HCT116 (cell line): ENCODE measurements at regions not wholly inside any gene's neighbourhood (a gene's known extent, or its start where the extent isn't known, plus 50 kb on each side); places are given as distances from the start of the nearest gene placed in this dataset.

Source experiments
- ATAC-seq: fragments of 200-7000 bp; cut with Tn5 transposase; 2 replicates; pipeline ENCODE4 v1.9.1; 2020; ENCODE audit warnings: mild to moderate bottlenecking, moderate library complexity
- BruUV-seq: library from RNA; stranded (reverse); fragments of 400-500 nt; replicated peaks from 2 replicates; lab custom pipeline; 2021; lab: Mats Ljungman, UMichigan
- CTCF ChIA-PET: fragments of 300-600 bp; sonication (Branson Sonifier 250); formaldehyde crosslinking; loops from one replicate; lab custom pipeline; 2021; ENCODE audit warnings: antibody characterized with exemption; lab: Charles Lee
- POLR2A ChIA-PET: fragments of 300-600, 350-600 bp; sonication (Branson Sonifier 250); formaldehyde crosslinking; loops from one replicate; lab custom pipeline; 2021; ENCODE audit warnings: antibody characterized with exemption; lab: Charles Lee
- RAD21 ChIA-PET, 2 experiments: fragments of 300-600 bp; sonication (Branson Sonifier 250); formaldehyde crosslinking; loops; one replicate each; lab custom pipeline; 2023; ENCODE audit warnings: low total read pairs in 2 of 2; ENCODE audit not compliant: uncharacterized antibody in 2 of 2, unreplicated experiment in 2 of 2, low non-redundant PET in 1 of 2; lab: Charles Lee
- DNase-seq: peaks from one replicate; pipeline ENCODE4 v3.0.0-alpha.2; 2010; ENCODE audit warnings: low read depth, low spot score
- H2AFZ ChIP-seq: fragments of 200-600 bp; shearing (Covaris generic), sonication (generic); 2 replicates; pipeline ENCODE4 v1.6.1; 2017; ENCODE audit warnings: low read depth, mixed run types, mixed read lengths, antibody characterized with exemption, low read length; ENCODE audit not compliant: poor library complexity, severe bottlenecking
- H3K27ac ChIP-seq: 2 replicates; pipeline ENCODE4 v1.5.1; 2012; ENCODE audit warnings: low read depth, low read length
- H3K27me3 ChIP-seq: fragments of 200-600 bp; sonication (generic); 2 replicates; pipeline ENCODE4 v1.6.1; 2016; ENCODE audit warnings: mixed run types, low read length, mixed read lengths; ENCODE audit not compliant: insufficient read depth
- H3K36me3 ChIP-seq, 2 experiments: fragments of 200-500 bp in 1 of 2; fragments of 200-600 bp in 1 of 2; sonication (Bioruptor generic) in 1 of 2; sonication (generic) in 1 of 2; 2 replicates each; pipeline versions ENCODE4 v1.5.1 to v1.6.1; 2014 to 2016; ENCODE audit warnings: low read length in 2 of 2, inconsistent platforms in 1 of 2, mixed read lengths in 1 of 2, mixed run types in 1 of 2; ENCODE audit not compliant: insufficient read depth in 2 of 2, control insufficient read depth in 1 of 2
- H3K4me1 ChIP-seq, 2 experiments: fragments of 200-600 bp in 1 of 2; sonication (generic) in 1 of 2; 2 replicates each; pipeline versions ENCODE4 v1.5.1 to v1.6.1; 2012 to 2017; ENCODE audit warnings: low read length in 2 of 2, inconsistent platforms in 1 of 2, mild to moderate bottlenecking in 1 of 2, mixed read lengths in 1 of 2, mixed run types in 1 of 2, moderate library complexity in 1 of 2; ENCODE audit not compliant: insufficient read depth in 2 of 2, control insufficient read depth in 1 of 2
- H3K4me2 ChIP-seq: fragments of 200-600 bp; sonication (generic); 2 replicates; pipeline ENCODE4 v1.6.1; 2017; ENCODE audit warnings: mixed run types, low read length, mixed read lengths
- H3K4me3 ChIP-seq, 2 experiments: fragments of 200-600 bp in 1 of 2; sonication (generic) in 1 of 2; replicated peaks in 1 of 2; 2 replicates each; pipeline ENCODE4 v1.5.1; 2011 to 2016; ENCODE audit warnings: low read length in 2 of 2, control low read depth in 1 of 2, low read depth in 1 of 2, mild to moderate bottlenecking in 1 of 2, mixed read lengths in 1 of 2, mixed run types in 1 of 2
- H3K79me2 ChIP-seq: fragments of 200-600 bp; sonication (generic); 2 replicates; pipeline ENCODE4 v1.6.1; 2017; ENCODE audit warnings: mild to moderate bottlenecking, mixed run types, low read length, moderate library complexity, mixed read lengths; ENCODE audit not compliant: insufficient read depth
- H3K9ac ChIP-seq: fragments of 200-600 bp; sonication (generic); 2 replicates; pipeline ENCODE4 v1.6.1; 2016; ENCODE audit warnings: low read length, mixed read lengths
- H3K9me2 ChIP-seq: fragments of 200-600 bp; sonication (generic), shearing (Covaris generic); 2 replicates; pipeline ENCODE4 v1.6.1; 2017; ENCODE audit warnings: mixed run types, mild to moderate bottlenecking, moderate library complexity; ENCODE audit not compliant: insufficient read depth
- H3K9me3 ChIP-seq, 2 experiments: fragments of 200-500 bp in 1 of 2; fragments of 200-600 bp in 1 of 2; sonication (Bioruptor generic) in 1 of 2; sonication (generic) in 1 of 2; 2 replicates each; pipeline ENCODE4 v1.6.1; 2014 to 2017; ENCODE audit warnings: low read length in 2 of 2, mixed read lengths in 2 of 2, inconsistent platforms in 1 of 2, low read depth in 1 of 2, mild to moderate bottlenecking in 1 of 2, mixed run types in 1 of 2, moderate library complexity in 1 of 2; ENCODE audit not compliant: control insufficient read depth in 1 of 2, insufficient read depth in 1 of 2
- H4K20me1 ChIP-seq: fragments of 200-600 bp; sonication (generic), shearing (Covaris generic); 2 replicates; pipeline ENCODE4 v1.6.1; 2017; ENCODE audit warnings: mixed run types, mild to moderate bottlenecking, moderate library complexity; ENCODE audit not compliant: insufficient read depth
- CEBPB ChIP-seq: IDR thresholded peaks from 2 replicates; pipeline ENCODE4 v1.6.1; 2012; ENCODE audit warnings: low read depth
- EGR1 ChIP-seq: IDR thresholded peaks from 2 replicates; pipeline ENCODE4 v1.6.1; 2012; ENCODE audit warnings: low read depth
- ELF1 ChIP-seq: IDR thresholded peaks from 2 replicates; pipeline ENCODE4 v1.6.1; 2012; ENCODE audit warnings: low read depth, borderline replicate concordance
- EZH2 ChIP-seq: fragments of 200-600 bp; sonication (generic); IDR thresholded peaks from 2 replicates; pipeline ENCODE4 v1.6.1; 2017; ENCODE audit warnings: antibody characterized with exemption, mixed run types
- EZH2phosphoT487 ChIP-seq: fragments of 200-600 bp; IDR thresholded peaks from 2 replicates; pipeline ENCODE4 v1.6.1; 2018; ENCODE audit warnings: antibody characterized with exemption, borderline replicate concordance
- FOSL1 ChIP-seq: IDR thresholded peaks from 2 replicates; pipeline ENCODE4 v1.6.1; 2012; ENCODE audit warnings: low read depth
- JUND ChIP-seq: IDR thresholded peaks from 2 replicates; pipeline ENCODE4 v1.6.1; 2012
- POLR2A ChIP-seq: IDR thresholded peaks from 2 replicates; pipeline ENCODE4 v1.7.0; 2011; ENCODE audit warnings: borderline replicate concordance; ENCODE audit not compliant: insufficient read depth, insufficient read length; ENCODE audit errors: extremely low read depth
- POLR2AphosphoS5 ChIP-seq: IDR thresholded peaks from 2 replicates; pipeline ENCODE4 v1.6.1; 2011; ENCODE audit warnings: mild to moderate bottlenecking, low read depth, low read length, moderate library complexity
- SIN3A ChIP-seq: IDR thresholded peaks from 2 replicates; pipeline ENCODE4 v1.6.1; 2012; ENCODE audit warnings: low read depth
- SP1 ChIP-seq: IDR thresholded peaks from 2 replicates; pipeline ENCODE4 v1.6.1; 2012; ENCODE audit warnings: low read depth
- SRF ChIP-seq: IDR thresholded peaks from 2 replicates; pipeline ENCODE4 v1.6.1; 2012; ENCODE audit warnings: low read depth
- TCF7L2 ChIP-seq: IDR thresholded peaks from 2 replicates; pipeline ENCODE4 v1.7.0; 2011; ENCODE audit warnings: borderline replicate concordance, inconsistent platforms; ENCODE audit not compliant: insufficient read depth, insufficient read length; ENCODE audit errors: extremely low read depth
- YY1 ChIP-seq: IDR thresholded peaks from 2 replicates; pipeline ENCODE4 v1.6.1; 2011; ENCODE audit warnings: low read length, low read depth, moderate library complexity, mild to moderate bottlenecking; ENCODE audit not compliant: insufficient replicate concordance; ENCODE audit errors: extremely low read depth
- ZFX ChIP-seq: fragments of 450-650 bp; IDR thresholded peaks from 2 replicates; pipeline ENCODE4 v1.6.1; 2017
- ZNF274 ChIP-seq: fragments of 200-500 bp; sonication (Bioruptor generic); IDR thresholded peaks from 2 replicates; pipeline ENCODE4 v1.6.1; 2014; ENCODE audit warnings: mild to moderate bottlenecking, low read depth, low read length, inconsistent platforms
- intact Hi-C: fragments of 100-400 bp; cut with micrococcal nuclease; formaldehyde crosslinking; loops from 2 replicates; pipeline ENCODE4 v1.10.0; 2022
- TF ChIP-seq, protein P1 (sequence below): IDR thresholded peaks from 2 replicates; pipeline ENCODE4 v1.6.1; 2012
- TF ChIP-seq, protein P2 (sequence below): IDR thresholded peaks from 2 replicates; pipeline ENCODE4 v1.6.1; 2012
- TF ChIP-seq, protein P3 (sequence below), 3 experiments: fragments of 200-600 bp in 1 of 3; sonication (generic) in 1 of 3; IDR thresholded peaks in 2 of 3; conservative IDR thresholded peaks in 1 of 3; 2 replicates each; pipeline ENCODE4 v1.5.1; 2012 to 2017; ENCODE audit warnings: low read depth in 2 of 3, low read length in 2 of 3, antibody characterized with exemption in 1 of 3, borderline replicate concordance in 1 of 3, control low read depth in 1 of 3, mild to moderate bottlenecking in 1 of 3, mixed read lengths in 1 of 3, mixed run types in 1 of 3, moderate library complexity in 1 of 3; ENCODE audit not compliant: insufficient read depth in 1 of 3

- H3K4me3 ChIP-seq, result no peak overlapping the region
- H3K79me2 ChIP-seq, result no peaks in the 10 kb centered on the region
- intact Hi-C loops, result no loop called here
- H3K4me2 ChIP-seq, result no peak overlapping the region
- peaks cover 0 to 4% of the 10 kb centered on the region in 2 experiments; a peak in 1 of 4 replicates for H3K4me1 ChIP-seq
- ChIA-PET CTCF (no interaction called here), RAD21 (no interaction called here), POLR2A (no interaction called here)
- no peak overlapping the region for H3K27ac ChIP-seq
- H4K20me1 ChIP-seq, result no peaks in the 10 kb centered on the region
- ATAC-seq (no peak), DNase-seq (no peak)
- no peak overlapping the region for H2AFZ ChIP-seq
- BruUV-seq, result no TSS peak
- TF ChIP-seq EGR1, result no peak
- no peaks in the 10 kb centered on the region for H3K36me3 ChIP-seq
- H3K9me3 ChIP-seq, result no peaks in the 10 kb centered on the region
- no peaks in the 10 kb centered on the region for H3K9me2 ChIP-seq
- H3K9ac ChIP-seq, result no peak overlapping the region
- no peaks in the 10 kb centered on the region for H3K27me3 ChIP-seq
Observed at GRCh38 chr4:26260571-26260970, 60.2 kb upstream of the RBPJ start.

DNA sequence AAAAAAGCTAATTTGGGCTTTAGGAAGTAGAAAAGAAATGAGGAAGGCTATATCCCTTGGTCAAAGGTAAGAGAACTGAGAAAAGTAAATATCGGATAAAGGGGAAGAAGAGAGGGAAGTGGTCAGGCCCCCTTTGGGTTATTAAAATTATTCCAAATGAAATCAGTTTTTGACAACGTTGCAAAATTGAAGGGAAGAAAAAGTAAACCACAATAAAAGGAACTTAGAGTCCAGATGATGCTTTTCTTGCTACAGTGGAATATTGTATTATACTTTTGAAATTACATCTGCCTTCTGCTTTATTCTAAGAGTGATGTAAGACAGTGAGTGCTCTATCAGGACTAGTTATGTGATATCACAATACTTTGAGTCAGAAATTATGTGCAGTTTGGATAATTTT is 59.4 kb upstream of the RBPJ start:
- BruUV-seq, result no TSS peak
- H3K9ac ChIP-seq, result no peak overlapping the region
- H3K27ac ChIP-seq, result no peak overlapping the region
- no peak overlapping the region for H3K4me3 ChIP-seq
- no peaks in the 10 kb centered on the region for H3K27me3 ChIP-seq
- H3K4me1 ChIP-seq, result peaks cover 0 to 4% of the 10 kb centered on the region in 2 experiments; a peak in 1 of 4 replicates
- no peaks in the 10 kb centered on the region for H3K9me2 ChIP-seq
- ATAC-seq (no peak), DNase-seq (no peak)
- no peaks in the 10 kb centered on the region for H3K9me3 ChIP-seq
- intact Hi-C loops, result no loop called here
- H3K36me3 ChIP-seq, result no peaks in the 10 kb centered on the region
- H3K79me2 ChIP-seq, result no peaks in the 10 kb centered on the region
- no peak for TF ChIP-seq SIN3A
- no peak for TF ChIP-seq EZH2
- TF ChIP-seq JUND, result no peak
- no peak for TF ChIP-seq EGR1
- no peak for TF ChIP-seq FOSL1
- no peak for TF ChIP-seq POLR2AphosphoS5
- no peak for TF ChIP-seq EZH2phosphoT487
- TF ChIP-seq TCF7L2, result no peak
- no peak for TF ChIP-seq YY1
- TF ChIP-seq SRF, result no peak
- no peak for TF ChIP-seq ZNF274
- TF ChIP-seq, protein P1, sequence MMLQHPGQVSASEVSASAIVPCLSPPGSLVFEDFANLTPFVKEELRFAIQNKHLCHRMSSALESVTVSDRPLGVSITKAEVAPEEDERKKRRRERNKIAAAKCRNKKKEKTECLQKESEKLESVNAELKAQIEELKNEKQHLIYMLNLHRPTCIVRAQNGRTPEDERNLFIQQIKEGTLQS, result no peak
- no peak for TF ChIP-seq CEBPB
- no peak for TF ChIP-seq ELF1
- TF ChIP-seq, protein P2, sequence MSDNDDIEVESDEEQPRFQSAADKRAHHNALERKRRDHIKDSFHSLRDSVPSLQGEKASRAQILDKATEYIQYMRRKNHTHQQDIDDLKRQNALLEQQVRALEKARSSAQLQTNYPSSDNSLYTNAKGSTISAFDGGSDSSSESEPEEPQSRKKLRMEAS, result no peak
- TF ChIP-seq, protein P3, sequence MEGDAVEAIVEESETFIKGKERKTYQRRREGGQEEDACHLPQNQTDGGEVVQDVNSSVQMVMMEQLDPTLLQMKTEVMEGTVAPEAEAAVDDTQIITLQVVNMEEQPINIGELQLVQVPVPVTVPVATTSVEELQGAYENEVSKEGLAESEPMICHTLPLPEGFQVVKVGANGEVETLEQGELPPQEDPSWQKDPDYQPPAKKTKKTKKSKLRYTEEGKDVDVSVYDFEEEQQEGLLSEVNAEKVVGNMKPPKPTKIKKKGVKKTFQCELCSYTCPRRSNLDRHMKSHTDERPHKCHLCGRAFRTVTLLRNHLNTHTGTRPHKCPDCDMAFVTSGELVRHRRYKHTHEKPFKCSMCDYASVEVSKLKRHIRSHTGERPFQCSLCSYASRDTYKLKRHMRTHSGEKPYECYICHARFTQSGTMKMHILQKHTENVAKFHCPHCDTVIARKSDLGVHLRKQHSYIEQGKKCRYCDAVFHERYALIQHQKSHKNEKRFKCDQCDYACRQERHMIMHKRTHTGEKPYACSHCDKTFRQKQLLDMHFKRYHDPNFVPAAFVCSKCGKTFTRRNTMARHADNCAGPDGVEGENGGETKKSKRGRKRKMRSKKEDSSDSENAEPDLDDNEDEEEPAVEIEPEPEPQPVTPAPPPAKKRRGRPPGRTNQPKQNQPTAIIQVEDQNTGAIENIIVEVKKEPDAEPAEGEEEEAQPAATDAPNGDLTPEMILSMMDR (IDR thresholded peaks at IDR 0.05 in 2 of 3, conservative IDR thresholded peaks at IDR 0.05 in 1 of 3; ENCODE audit: borderline replicate concordance in 1 of 3, insufficient read depth in 1 of 3, low read depth in 2 of 3, low read length in 2 of 3), result no peak
- no peak for TF ChIP-seq POLR2A
- TF ChIP-seq ZFX, result no peak
- no peak for TF ChIP-seq SP1
- no peak overlapping the region for H2AFZ ChIP-seq
- H3K4me2 ChIP-seq, result no peak overlapping the region
- H4K20me1 ChIP-seq, result no peaks in the 10 kb centered on the region
- ChIA-PET CTCF (no interaction called here), RAD21 (no interaction called here), POLR2A (no interaction called here)
